T-helper 22 cell (primary cell): ENCODE measurements at regions not wholly inside any gene's neighbourhood (a gene's known extent, or its start where the extent isn't known, plus 50 kb on each side); places are given as distances from the start of the nearest gene placed in this dataset.
A peak's percentile ranks its signal among the peaks of the same experiment; 100 is the strongest.
"Not testable (repeated sequence)": the region's sequence is repeated elsewhere in the genome, so short reads cannot be mapped to it uniquely, and the experiment has no call there.

Experiments
- DNase-seq: peaks from one replicate; pipeline ENCODE4 v3.0.0-alpha.2; 2020; ENCODE audit warnings: low read depth

- DNase-seq, result not testable (repeated sequence)
These were observed 60.5 kb downstream of the GOLGA6L22 start for GRCh38 chr15:22519213-22519612.

DNA sequence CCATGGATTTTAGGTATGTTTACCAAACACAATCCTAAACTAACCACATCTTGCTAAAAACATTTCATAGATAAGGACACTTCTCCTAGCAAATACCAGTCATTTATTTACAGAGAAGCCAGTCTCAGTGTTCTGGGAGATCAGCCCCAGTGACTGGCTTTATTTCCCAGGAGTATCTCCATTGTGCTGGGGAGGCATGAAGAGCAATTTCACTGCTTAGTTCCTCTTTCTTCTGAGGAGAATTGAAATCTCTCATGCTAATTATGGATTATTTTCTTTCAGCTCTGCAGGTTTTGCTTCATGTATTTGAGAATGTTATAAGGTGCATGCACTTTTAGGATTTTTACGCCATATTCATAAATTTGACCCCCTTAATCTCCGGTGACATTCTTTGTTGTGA lies 67.8 kb downstream of the GOLGA6L22 start:
- not testable (repeated sequence) for DNase-seq

DNA sequence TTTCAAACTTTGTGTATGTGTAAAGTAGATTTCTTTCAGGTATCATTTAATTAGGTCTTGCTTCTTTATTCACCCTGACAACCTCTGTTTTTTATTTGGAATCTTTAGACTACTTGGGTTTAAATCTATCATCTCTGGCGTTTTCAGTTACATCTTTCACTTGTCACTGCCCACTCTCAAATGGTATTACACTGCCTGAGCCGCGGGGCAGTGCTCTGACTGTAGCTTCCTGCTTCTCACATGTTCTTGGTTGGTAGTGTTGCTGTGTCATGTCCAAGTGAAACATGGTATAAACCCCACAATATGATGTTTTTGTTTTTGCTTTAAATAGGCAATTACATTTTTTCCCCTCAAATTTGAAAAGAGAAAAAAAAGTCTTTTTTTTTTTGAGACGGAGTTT lies 68.3 kb downstream of the GOLGA6L22 start:
- not testable (repeated sequence) for DNase-seq

DNA sequence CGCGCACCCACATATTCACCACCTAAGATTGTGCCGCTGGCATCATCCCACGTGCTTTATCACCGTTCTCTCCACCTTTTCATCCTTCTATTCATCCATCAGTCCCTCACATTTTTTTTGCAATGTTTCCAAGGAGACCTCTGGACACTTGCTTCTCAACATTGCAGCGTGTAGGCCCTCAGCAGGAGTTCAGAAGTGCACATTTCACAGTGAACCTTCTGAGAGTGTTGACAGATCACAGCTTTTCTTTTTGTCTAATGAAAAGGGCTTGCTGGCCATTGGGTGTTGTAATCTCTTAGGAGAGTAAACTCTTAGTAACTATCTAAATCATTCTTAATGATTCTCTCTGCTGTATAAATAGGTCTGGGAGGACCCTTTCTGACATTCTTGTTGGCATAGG lies 70.5 kb downstream of the GOLGA6L22 start:
- not testable (repeated sequence) for DNase-seq

DNA sequence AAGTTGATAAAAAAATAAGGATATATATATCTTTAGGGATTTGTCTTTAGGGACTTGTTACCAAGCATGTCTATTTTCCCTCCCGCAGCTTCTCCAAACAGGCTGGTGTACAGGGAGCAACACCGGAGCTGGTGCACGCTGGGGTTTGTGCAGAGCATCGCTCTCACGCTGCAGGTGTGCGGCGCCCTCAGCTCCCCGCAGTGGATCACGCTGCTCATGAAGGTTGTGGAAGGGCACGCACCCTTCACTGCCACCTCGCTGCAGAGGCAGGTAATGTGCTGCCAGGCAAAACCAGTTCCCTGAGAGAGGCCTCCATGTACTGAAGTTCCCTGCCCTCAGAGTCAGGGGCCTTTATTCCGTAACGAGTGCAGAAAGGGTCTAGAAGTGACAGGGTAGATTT lies 101.0 kb downstream of the GOLGA6L22 start:
- DNase-seq, result not testable (repeated sequence)

- not testable (repeated sequence) for DNase-seq
These were observed 103.0 kb downstream of the GOLGA6L22 start for GRCh38 chr15:22561716-22562115.

- DNase-seq, result not testable (repeated sequence)
These were observed 107.8 kb downstream of the GOLGA6L22 start for GRCh38 chr15:22566510-22566909.

DNA sequence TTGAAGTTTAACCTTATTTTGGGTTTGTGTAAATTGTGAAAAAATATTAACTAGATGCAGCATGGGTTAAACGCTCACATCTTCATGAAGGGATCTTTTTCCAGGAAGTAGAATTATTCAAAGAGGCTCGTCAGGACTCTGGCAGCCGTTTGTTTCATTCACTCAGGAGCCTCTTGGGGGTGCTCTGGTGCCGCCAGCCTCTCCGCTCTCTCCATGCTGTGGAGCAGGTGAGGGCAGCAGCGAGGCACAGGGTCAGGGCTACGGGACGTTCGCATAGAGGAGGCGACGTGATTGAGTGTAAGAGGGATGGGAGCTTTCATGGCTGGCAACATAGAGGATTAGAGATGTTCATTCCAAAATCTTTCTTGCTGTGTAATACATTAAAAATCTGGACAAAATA lies 110.8 kb downstream of the GOLGA6L22 start:
- DNase-seq, result not testable (repeated sequence)

- not testable (repeated sequence) for DNase-seq
These were observed 113.5 kb downstream of the GOLGA6L22 start for GRCh38 chr15:22572152-22572735.

DNA sequence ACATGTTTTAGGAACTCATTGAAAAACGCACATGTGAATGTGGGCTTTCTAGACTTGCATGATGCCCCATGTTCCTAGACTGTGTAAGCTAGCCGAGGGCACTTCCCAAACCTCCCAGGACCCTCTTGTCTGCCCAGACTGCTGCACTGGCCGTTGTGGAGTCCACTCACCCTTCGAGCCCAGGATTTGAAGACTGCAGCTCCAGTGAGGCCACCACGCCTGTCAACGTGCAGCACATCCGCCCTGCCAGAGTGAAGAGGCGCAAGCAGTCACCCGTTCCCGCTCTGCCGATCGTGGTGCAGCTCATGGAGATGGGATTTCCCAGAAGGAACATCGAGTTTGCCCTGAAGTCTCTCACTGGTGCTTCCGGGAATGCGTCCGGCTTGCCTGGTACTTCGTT lies 114.1 kb downstream of the GOLGA6L22 start:
- DNase-seq, result not testable (repeated sequence)

GRCh38 chr15:22577828-22578227 lies 119.1 kb downstream of the GOLGA6L22 start:
- DNase-seq, result not testable (repeated sequence)

- not testable (repeated sequence) for DNase-seq
These were observed 120.5 kb downstream of the GOLGA6L22 start for GRCh38 chr15:22579213-22579612.

GRCh38 chr15:22587391-22587790 lies 128.7 kb downstream of the GOLGA6L22 start:
- DNase-seq, result not testable (repeated sequence)

GRCh38 chr15:22598552-22598951 lies 139.8 kb downstream of the GOLGA6L22 start:
- not testable (repeated sequence) for DNase-seq

DNA sequence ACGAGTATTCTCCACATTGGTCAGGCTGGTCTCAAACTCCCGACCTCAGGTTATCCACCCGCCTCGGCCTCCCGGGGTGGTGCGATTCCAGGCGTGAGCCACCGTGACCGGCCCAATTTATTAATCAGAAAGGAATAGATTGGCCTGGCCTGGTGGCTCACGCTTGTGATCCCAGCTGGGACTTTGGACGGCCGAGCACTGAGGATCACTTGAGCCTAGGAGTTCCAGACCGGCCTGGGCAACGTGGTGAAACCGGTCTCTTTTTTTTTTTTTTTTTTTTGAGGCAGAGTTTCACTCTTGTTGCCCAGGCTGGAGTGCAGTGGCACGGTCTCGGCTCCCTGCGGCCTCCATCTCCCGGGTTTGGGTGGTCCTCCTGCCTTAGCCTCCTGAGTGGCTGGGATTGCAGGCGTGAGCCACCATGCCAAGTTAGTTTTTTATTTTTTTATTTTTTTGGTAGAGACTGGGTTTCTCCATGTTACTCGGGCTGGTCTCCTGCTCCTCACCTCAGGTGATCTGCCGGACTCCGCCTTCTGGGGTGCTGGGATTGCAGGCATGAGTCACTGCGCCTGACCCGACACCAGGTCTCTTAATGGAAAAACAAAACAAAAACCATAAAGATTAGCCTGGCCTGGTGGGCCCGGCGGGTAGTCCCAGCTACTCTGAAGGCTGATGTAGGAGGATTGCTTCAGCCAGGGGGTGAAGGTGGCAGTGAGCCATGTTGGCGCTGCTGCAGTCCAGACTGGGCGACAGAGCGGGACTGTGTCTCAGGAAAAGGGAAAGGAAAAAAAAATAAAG lies 141.0 kb downstream of the GOLGA6L22 start:
- not testable (repeated sequence) for DNase-seq

DNA sequence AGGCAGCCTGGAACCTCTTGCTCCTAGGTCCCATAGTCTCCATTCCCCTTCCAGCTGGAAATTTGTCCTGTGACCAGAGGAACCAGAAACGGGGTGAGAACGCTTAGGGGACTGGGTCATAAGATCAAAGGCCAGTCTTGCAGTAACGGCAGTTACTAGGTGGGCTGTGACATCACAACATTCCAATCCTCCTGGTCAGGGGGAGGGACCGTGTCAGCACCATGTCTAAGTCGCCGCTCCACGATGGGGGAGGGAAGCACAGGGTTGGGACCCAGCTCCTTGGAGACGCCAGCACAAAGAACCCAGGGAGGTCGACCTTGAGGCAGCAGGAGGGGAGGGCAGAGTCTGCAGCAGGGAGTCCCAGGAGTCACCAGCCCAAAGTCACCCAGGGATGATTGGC lies 158.3 kb downstream of the GOLGA6L22 start:
- DNase-seq, result not testable (repeated sequence)

DNA sequence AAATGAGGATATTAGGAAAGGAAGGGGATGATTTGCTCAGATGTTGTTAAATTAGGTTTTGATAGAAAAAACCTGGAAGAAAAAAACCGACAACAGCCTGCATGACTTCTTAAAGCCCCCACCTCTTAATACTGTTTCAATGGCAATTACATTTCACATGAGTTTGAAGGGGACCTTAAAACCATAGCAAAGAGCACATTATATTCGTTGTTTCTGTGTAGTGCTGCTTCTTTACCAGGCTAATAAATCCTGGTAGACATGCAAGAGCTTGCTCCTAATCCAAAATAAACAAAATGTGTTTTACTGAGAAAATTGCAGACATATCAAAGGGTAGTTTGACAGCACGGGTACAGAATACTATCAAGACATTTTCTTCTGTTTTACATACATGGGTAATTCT lies 154.7 kb upstream of the NIPA1 start:
- not testable (repeated sequence) for DNase-seq

DNA sequence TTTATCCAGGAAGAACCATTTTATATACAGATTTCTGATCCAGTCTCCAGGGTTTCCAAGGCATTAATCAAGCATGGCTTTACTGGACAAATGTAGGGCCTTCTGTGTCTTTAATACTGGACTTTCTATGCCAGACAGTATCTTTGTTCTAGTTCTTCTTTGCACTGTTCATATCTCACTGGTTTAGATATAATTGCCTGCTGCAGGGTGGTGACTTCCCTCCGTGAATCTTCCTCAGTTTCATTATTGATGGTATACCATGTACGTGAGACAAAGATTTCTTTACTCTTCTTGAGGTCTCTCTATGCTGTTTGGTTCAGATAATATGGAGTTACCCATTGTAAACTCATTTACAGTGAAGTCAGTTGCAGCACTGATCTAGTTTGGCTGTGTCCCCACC lies 146.5 kb upstream of the NIPA1 start:
- DNase-seq, result not testable (repeated sequence)

GRCh38 chr15:22649458-22649857 lies 137.0 kb upstream of the NIPA1 start:
- not testable (repeated sequence) for DNase-seq

GRCh38 chr15:22651179-22651578 lies 135.3 kb upstream of the NIPA1 start:
- DNase-seq, result not testable (repeated sequence)

DNA sequence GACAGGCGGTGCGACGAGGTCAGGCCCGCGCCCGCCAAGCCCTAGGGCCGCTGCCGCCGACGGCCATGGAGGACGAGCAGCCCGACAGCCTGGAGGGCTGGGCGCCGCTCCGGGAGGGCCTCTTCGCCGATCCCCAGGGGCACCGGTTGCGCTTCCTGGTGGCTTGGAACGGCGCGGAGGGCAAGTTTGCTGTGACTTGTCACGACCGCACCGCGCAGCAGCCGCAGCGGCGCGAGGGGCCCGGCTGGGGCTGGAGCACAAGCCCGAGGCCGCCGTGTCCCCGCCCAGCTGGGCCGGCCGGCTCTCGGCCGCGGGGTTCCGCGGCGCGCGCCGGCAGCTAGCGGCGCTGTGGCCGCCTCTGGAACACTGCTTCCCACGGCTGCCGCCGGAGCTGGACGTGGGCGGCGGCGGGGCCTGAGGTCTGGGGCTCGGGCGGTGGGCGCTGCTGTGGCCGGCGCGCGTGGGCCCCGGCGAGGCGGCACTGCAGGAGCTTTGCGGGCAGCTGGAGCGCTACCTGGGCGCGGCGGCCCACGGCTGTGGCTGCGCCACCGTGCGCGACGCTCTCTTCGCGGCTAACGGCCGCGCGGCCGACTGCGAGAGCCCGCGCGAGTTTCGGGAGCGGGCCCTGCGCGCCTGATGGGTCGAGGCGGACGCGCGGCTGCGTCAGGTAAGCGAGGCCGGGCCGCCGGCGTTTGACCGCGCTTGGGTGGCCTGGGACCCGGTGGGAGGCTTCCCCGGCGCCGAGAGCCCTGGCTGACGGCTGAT lies 122.0 kb upstream of the NIPA1 start:
- peak; percentile 5 for DNase-seq

DNA sequence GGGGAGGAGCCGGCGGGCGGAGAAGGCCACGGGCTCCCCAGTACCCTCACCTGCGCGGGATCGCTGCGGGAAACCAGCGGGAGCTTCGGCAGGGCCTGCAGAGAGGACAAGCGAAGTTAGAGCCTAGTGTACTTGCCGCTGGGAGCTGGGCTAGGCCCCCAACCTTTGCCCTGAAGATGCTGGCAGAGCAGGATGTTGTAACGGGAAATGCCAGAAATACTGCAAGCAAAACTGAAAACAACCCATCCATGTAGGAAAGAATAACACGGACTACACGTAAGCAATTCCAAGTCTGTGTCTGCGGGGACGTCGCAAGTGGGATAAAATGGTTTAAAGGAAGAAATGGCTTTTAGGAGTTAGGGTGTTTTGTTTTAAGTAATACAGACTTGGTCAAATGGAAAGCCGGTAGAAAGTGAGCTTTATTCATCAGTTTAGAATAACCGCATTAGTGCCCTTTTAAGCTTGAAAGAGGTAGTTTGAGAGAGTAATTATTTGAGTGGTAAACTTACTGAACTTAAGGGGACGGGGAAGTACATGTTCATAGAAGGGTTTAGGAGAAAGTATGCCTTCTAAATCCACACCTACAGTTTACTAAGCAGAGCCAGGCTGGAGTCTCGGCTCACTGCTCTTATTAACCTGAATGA lies 121.3 kb upstream of the NIPA1 start:
- DNase-seq, result not testable (repeated sequence)
